SU-DHL-6 (cell line): ENCODE measurements at regions not wholly inside any gene's neighbourhood (a gene's known extent, or its start where the extent isn't known, plus 50 kb on each side); places are given as distances from the start of the nearest gene placed in this dataset.

ENCODE experiments used
- H2AFZ ChIP-seq: fragments of 200-600 bp; sonication (generic); 2 replicates; pipeline ENCODE4 v1.6.1; 2014; ENCODE audit warnings: low read depth, mild to moderate bottlenecking, moderate library complexity, mixed read lengths, antibody characterized with exemption, low read length; ENCODE audit not compliant: severe bottlenecking
- H3F3A ChIP-seq: fragments of 200-600 bp; shearing (Covaris generic); 2 replicates; pipeline ENCODE4 v1.6.0; 2016; ENCODE audit warnings: antibody characterized with exemption, mild to moderate bottlenecking; ENCODE audit not compliant: insufficient read depth
- H3K27ac ChIP-seq: fragments of 200-600 bp; sonication (generic); 2 replicates; pipeline ENCODE4 v1.5.1; 2016; ENCODE audit warnings: low read depth, mild to moderate bottlenecking, low read length, moderate library complexity, mixed read lengths
- H3K27me3 ChIP-seq: fragments of 200-600 bp; sonication (generic), shearing (Covaris generic); 2 replicates; pipeline ENCODE4 v1.6.0; 2014; ENCODE audit warnings: mild to moderate bottlenecking, low read length
- H3K36me3 ChIP-seq: fragments of 200-600 bp; sonication (generic); 2 replicates; pipeline ENCODE4 v1.6.1; 2014; ENCODE audit warnings: mild to moderate bottlenecking, low read length, mixed read lengths
- H3K4me2 ChIP-seq: fragments of 300-600, 200-600 bp; shearing (Covaris generic), sonication (generic); 2 replicates; pipeline ENCODE4 v1.6.0; 2014; ENCODE audit warnings: low read length, low read depth, mild to moderate bottlenecking; ENCODE audit not compliant: poor library complexity, severe bottlenecking
- H3K4me3 ChIP-seq: fragments of 200-600 bp; sonication (generic); 2 replicates; pipeline ENCODE4 v1.5.1; 2014; ENCODE audit warnings: antibody characterized with exemption, low read length, mild to moderate bottlenecking, mixed read lengths; ENCODE audit not compliant: insufficient read depth, poor library complexity, severe bottlenecking
- H3K79me2 ChIP-seq: fragments of 200-600 bp; sonication (generic); 2 replicates; pipeline ENCODE4 v1.6.1; 2014; ENCODE audit warnings: mild to moderate bottlenecking, low read length, moderate library complexity; ENCODE audit not compliant: insufficient read depth
- H3K9ac ChIP-seq: fragments of 200-600 bp; sonication (generic); 2 replicates; pipeline ENCODE4 v1.7.0; 2014; ENCODE audit warnings: mild to moderate bottlenecking, low read length
- H3K9me2 ChIP-seq: fragments of 200-600 bp; sonication (generic); replicated peaks from 2 replicates; pipeline ENCODE4 v1.6.1; 2014; ENCODE audit warnings: low read length; ENCODE audit not compliant: insufficient read depth
- H3K9me3 ChIP-seq: fragments of 200-600 bp; sonication (generic); 2 replicates; pipeline ENCODE4 v1.6.1; 2014; ENCODE audit warnings: low read length, mixed read lengths; ENCODE audit not compliant: insufficient read depth
- H4K20me1 ChIP-seq: fragments of 200-600 bp; sonication (generic); 2 replicates; pipeline ENCODE4 v1.6.1; 2014; ENCODE audit warnings: low read depth, mild to moderate bottlenecking, antibody characterized with exemption, low read length, moderate library complexity, mixed read lengths
- EZH2phosphoT487 ChIP-seq: fragments of 200-600 bp; sonication (generic), shearing (Covaris generic); conservative IDR thresholded peaks from 2 replicates; pipeline ENCODE4 v1.6.1; 2018; ENCODE audit warnings: mild to moderate bottlenecking, antibody characterized with exemption, low read length, moderate library complexity, mixed read lengths
- TF ChIP-seq, protein P1 (sequence below): fragments of 200-600 bp; sonication (generic); IDR thresholded peaks from one replicate; pipeline ENCODE4 v1.5.1; 2017; ENCODE audit warnings: antibody characterized with exemption, mild to moderate bottlenecking, low read length, moderate library complexity; ENCODE audit not compliant: insufficient read depth, poor library complexity, severe bottlenecking

DNA sequence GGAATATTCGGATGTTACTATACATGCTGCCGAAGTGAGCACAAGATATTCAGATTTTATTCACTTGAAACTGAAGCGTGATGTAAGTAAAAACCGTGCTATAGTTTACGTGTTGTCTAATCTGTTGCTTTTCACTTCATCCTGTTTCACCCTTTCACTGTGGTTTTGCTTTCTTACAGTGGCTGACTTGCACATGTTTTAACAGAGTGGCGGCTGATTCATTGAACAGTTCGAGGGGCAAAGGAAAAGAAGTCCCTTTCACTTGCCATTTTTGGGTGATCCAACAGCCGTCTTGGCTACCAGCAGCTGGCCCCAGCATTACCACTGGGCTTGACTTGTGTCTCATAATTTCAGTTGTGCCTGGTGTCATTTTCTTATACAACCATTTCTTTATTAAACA lies 134.0 kb downstream of the IRX1 start:
- H3K79me2 ChIP-seq: no peaks in the 10 kb centered on the region
- no peaks in the 10 kb centered on the region for H4K20me1 ChIP-seq
- no peaks in the 10 kb centered on the region for H3K36me3 ChIP-seq
- no peaks in the 10 kb centered on the region for H3K27me3 ChIP-seq
- no peak overlapping the region for H2AFZ ChIP-seq
- H3F3A ChIP-seq: no peaks in the 10 kb centered on the region
- H3K27ac ChIP-seq: no peak overlapping the region
- no peak for TF ChIP-seq EZH2phosphoT487
- TF ChIP-seq, protein P1, sequence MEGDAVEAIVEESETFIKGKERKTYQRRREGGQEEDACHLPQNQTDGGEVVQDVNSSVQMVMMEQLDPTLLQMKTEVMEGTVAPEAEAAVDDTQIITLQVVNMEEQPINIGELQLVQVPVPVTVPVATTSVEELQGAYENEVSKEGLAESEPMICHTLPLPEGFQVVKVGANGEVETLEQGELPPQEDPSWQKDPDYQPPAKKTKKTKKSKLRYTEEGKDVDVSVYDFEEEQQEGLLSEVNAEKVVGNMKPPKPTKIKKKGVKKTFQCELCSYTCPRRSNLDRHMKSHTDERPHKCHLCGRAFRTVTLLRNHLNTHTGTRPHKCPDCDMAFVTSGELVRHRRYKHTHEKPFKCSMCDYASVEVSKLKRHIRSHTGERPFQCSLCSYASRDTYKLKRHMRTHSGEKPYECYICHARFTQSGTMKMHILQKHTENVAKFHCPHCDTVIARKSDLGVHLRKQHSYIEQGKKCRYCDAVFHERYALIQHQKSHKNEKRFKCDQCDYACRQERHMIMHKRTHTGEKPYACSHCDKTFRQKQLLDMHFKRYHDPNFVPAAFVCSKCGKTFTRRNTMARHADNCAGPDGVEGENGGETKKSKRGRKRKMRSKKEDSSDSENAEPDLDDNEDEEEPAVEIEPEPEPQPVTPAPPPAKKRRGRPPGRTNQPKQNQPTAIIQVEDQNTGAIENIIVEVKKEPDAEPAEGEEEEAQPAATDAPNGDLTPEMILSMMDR: no peak
- no peak overlapping the region for H3K4me3 ChIP-seq
- no peaks in the 10 kb centered on the region for H3K9me3 ChIP-seq
- no peak overlapping the region for H3K9ac ChIP-seq
- H3K9me2 ChIP-seq: no peaks in the 10 kb centered on the region; the same call in 1 of the 2 replicates
- H3K4me2 ChIP-seq: no peak overlapping the region

DNA sequence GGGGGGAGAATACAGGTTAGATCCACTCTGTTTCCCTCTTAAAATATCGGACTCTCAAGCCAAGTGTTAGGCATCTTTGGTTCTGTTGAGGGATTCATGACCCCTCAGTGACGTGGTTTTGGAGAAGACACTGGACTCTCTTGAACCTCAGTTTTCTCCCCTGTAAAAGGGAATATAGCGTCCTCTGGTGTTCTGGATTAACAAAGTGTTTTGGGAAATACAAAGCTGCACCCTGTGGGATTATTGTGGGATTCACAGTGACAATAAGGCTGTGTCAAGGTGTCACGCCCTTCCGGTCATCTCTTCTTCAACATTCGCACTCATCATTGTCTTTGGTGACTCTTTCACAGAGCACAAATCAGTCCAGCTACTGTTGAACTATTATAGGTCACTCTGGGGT lies 139.0 kb downstream of the IRX1 start:
- H2AFZ ChIP-seq: no peak overlapping the region
- H3K79me2 ChIP-seq: no peaks in the 10 kb centered on the region
- no peaks in the 10 kb centered on the region for H3K9me3 ChIP-seq
- H3K36me3 ChIP-seq: no peaks in the 10 kb centered on the region
- H3K9ac ChIP-seq: no peak overlapping the region
- H3F3A ChIP-seq: no peaks in the 10 kb centered on the region
- TF ChIP-seq EZH2phosphoT487: no peak
- H3K9me2 ChIP-seq: no peaks in the 10 kb centered on the region
- H3K27ac ChIP-seq: no peak overlapping the region
- H4K20me1 ChIP-seq: no peaks in the 10 kb centered on the region
- H3K4me2 ChIP-seq: no peak overlapping the region
- no peak overlapping the region for H3K4me3 ChIP-seq
- H3K27me3 ChIP-seq: no peaks in the 10 kb centered on the region

DNA sequence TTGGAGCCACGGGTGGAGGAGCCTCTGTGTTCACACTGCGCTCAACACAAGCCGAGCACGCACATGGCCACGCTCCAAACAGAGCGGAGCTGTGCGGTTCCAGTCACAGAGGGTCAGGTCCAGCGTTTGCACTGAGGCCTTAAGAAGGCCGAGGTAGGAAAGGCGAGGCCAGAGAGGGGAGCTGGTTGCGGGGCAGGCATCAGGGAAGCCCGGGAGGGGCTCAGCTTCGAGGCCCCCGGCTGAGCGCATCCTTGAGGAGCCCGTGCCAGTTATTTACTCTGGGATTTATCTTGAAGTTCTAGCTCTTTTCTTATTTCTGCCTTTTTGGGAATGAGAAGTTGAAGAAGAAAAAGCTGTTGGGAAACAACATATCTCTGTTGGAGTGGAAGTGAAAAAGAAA lies 140.8 kb downstream of the IRX1 start:
- TF ChIP-seq EZH2phosphoT487: no peak
- TF ChIP-seq, protein P1: no peak
- H3K27ac ChIP-seq: no peak overlapping the region
- no peaks in the 10 kb centered on the region for H3F3A ChIP-seq
- H3K79me2 ChIP-seq: no peaks in the 10 kb centered on the region
- H3K4me3 ChIP-seq: no peak overlapping the region
- H3K4me2 ChIP-seq: no peak overlapping the region
- H3K9me2 ChIP-seq: no peaks in the 10 kb centered on the region
- H3K27me3 ChIP-seq: no peaks in the 10 kb centered on the region
- H2AFZ ChIP-seq: no peak overlapping the region
- no peaks in the 10 kb centered on the region for H3K36me3 ChIP-seq
- no peaks in the 10 kb centered on the region for H3K9me3 ChIP-seq
- no peak overlapping the region for H3K9ac ChIP-seq
- H4K20me1 ChIP-seq: no peaks in the 10 kb centered on the region

DNA sequence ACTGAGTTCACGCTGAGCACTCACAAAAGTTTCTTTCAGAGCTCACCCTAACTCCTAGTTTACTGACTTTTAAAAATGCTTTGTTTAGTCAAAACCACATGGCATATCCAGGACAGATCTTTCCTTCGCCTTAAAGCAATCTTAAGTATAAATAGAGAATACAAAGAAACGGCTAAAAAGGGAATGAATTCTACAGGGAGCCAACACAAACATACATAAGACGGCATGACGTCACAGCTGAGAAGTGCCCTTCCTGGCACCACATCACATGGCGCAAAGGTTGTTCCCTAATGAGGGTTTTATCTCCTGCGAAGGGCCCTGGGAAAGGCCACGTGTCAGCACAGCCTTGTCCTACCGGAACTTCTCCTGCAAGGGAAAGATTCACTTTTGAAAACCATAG lies 141.3 kb downstream of the IRX1 start:
- no peaks in the 10 kb centered on the region for H3K27me3 ChIP-seq
- H3K36me3 ChIP-seq: no peaks in the 10 kb centered on the region
- H3K4me2 ChIP-seq: no peak overlapping the region
- H2AFZ ChIP-seq: no peak overlapping the region
- H4K20me1 ChIP-seq: no peaks in the 10 kb centered on the region
- no peak overlapping the region for H3K27ac ChIP-seq
- H3K9me2 ChIP-seq: no peaks in the 10 kb centered on the region
- no peak overlapping the region for H3K9ac ChIP-seq
- H3K4me3 ChIP-seq: no peak overlapping the region
- H3F3A ChIP-seq: no peaks in the 10 kb centered on the region
- H3K79me2 ChIP-seq: no peaks in the 10 kb centered on the region
- no peak for TF ChIP-seq EZH2phosphoT487
- TF ChIP-seq, protein P1: no peak
- no peaks in the 10 kb centered on the region for H3K9me3 ChIP-seq
